GM23338 (cell line): ENCODE measurements at regions not wholly inside any gene's neighbourhood (a gene's known extent, or its start where the extent isn't known, plus 50 kb on each side); places are given as distances from the start of the nearest gene placed in this dataset.

ENCODE experiments used
- CREB1 ChIP-seq: fragments of 250-450 bp; sonication (Bioruptor Pico); IDR thresholded peaks from 2 replicates; pipeline ENCODE4 v1.5.0; 2020; ENCODE audit warnings: low read depth, mild to moderate bottlenecking, moderate library complexity
- CTCF ChIP-seq, 2 experiments: fragments of 200-600 bp in 1 of 2; sonication (generic) in 1 of 2; conservative IDR thresholded peaks; 2 replicates each; pipeline versions ENCODE4 v1.5.1 to v1.6.1; 2016 to 2017; ENCODE audit warnings: antibody characterized with exemption in 2 of 2, low read depth in 2 of 2, mild to moderate bottlenecking in 2 of 2, moderate library complexity in 1 of 2
- ETS1 ChIP-seq: IDR thresholded peaks from 2 replicates; pipeline ENCODE4 v1.6.1; 2016; ENCODE audit warnings: antibody characterized with exemption
- EZH2 ChIP-seq: fragments of 200-600 bp; sonication (generic); IDR thresholded peaks from one replicate; pipeline ENCODE4 v1.8.0; 2017; ENCODE audit warnings: antibody characterized with exemption, mild to moderate bottlenecking, low read depth; ENCODE audit not compliant: unreplicated experiment
- EZH2phosphoT487 ChIP-seq: fragments of 200-600 bp; sonication (generic); IDR thresholded peaks from one replicate; pipeline ENCODE4 v1.8.1; 2018; ENCODE audit warnings: antibody characterized with exemption; ENCODE audit not compliant: unreplicated experiment
- JUNB ChIP-seq: IDR thresholded peaks from one replicate; pipeline ENCODE4 v1.6.1; 2016; ENCODE audit warnings: antibody characterized with exemption; ENCODE audit not compliant: unreplicated experiment
- NANOG ChIP-seq: IDR thresholded peaks from 2 replicates; pipeline ENCODE4 v1.6.1; 2016; ENCODE audit warnings: antibody characterized with exemption, borderline replicate concordance
- POLR2AphosphoS5 ChIP-seq: IDR thresholded peaks from 2 replicates; pipeline ENCODE4 v1.6.1; 2016; ENCODE audit warnings: antibody characterized with exemption, low read depth
- REST ChIP-seq: IDR thresholded peaks from one replicate; pipeline ENCODE4 v1.6.1; 2018; ENCODE audit warnings: antibody characterized with exemption; ENCODE audit not compliant: unreplicated experiment
- STAT1 ChIP-seq: IDR thresholded peaks from one replicate; pipeline ENCODE4 v1.6.1; 2016; ENCODE audit warnings: antibody characterized with exemption; ENCODE audit not compliant: unreplicated experiment
- ZNF114 ChIP-seq: fragments of 250-450 bp; sonication (Bioruptor Pico); IDR thresholded peaks from 2 replicates; pipeline ENCODE4 v1.5.0; 2020; ENCODE audit warnings: mild to moderate bottlenecking, moderate library complexity
- ZNF331 ChIP-seq: fragments of 250-450 bp; sonication (Bioruptor Pico); IDR thresholded peaks from 2 replicates; pipeline ENCODE4 v1.5.0; 2020; ENCODE audit warnings: low read depth, mild to moderate bottlenecking, moderate library complexity
- ZNF462 ChIP-seq: fragments of 250-450 bp; sonication (Bioruptor Pico); IDR thresholded peaks from 2 replicates; pipeline ENCODE4 v1.5.0; 2020; ENCODE audit warnings: mild to moderate bottlenecking, moderate library complexity

- no peak for TF ChIP-seq JUNB
- TF ChIP-seq CTCF (conservative IDR thresholded peaks at IDR 0.05; ENCODE audit: low read depth in 2 of 2) = no peak
- no peak for TF ChIP-seq STAT1
- no peak for TF ChIP-seq EZH2
- TF ChIP-seq POLR2AphosphoS5 = no peak
- TF ChIP-seq EZH2phosphoT487 = no peak
- no peak for TF ChIP-seq REST
- TF ChIP-seq NANOG = no peak
- TF ChIP-seq CREB1 = no peak
- no peak for TF ChIP-seq ZNF114 (CRISPR knock-in tag)
- TF ChIP-seq ZNF462 (CRISPR knock-in tag) = no peak
- no peak for TF ChIP-seq ETS1
- TF ChIP-seq ZNF331 (CRISPR knock-in tag) = no peak
These were observed 123.6 kb downstream of the CDC5L start for GRCh38 chr6:44511126-44511525.
